T-helper 1 cell (primary cell): ENCODE measurements at regions not wholly inside any gene's neighbourhood (a gene's known extent, or its start where the extent isn't known, plus 50 kb on each side); places are given as distances from the start of the nearest gene placed in this dataset.
"Not testable (repeated sequence)": the region's sequence is repeated elsewhere in the genome, so short reads cannot be mapped to it uniquely, and the experiment has no call there.

Experiments
- DNase-seq, 5 donors: peaks; one replicate each; pipeline ENCODE4 v3.0.0-alpha.2; 2012 to 2020

DNA sequence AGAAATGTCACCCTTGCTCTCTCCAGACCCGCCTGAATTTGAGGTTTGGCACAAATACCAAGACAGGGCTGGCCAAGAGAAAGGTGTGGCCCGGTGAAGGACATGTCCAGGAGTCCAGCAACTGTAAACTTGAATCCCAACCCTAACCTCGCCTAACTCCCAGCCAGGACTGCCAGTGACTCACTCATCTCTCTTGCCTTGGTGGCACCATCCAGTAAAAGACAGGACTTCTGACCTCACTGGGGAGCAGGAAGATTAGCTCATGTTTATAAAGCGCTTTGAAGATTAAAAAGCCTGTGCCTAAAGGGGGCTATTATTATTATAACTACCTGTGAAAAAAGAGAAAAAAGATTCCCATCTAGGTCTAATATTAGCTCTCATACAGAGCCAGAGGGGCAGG is 335.3 kb downstream of the SOX9 start:
- no peak for DNase-seq

GRCh38 chr17:72457712-72458111 is 336.9 kb downstream of the SOX9 start:
- DNase-seq = no peak

DNA sequence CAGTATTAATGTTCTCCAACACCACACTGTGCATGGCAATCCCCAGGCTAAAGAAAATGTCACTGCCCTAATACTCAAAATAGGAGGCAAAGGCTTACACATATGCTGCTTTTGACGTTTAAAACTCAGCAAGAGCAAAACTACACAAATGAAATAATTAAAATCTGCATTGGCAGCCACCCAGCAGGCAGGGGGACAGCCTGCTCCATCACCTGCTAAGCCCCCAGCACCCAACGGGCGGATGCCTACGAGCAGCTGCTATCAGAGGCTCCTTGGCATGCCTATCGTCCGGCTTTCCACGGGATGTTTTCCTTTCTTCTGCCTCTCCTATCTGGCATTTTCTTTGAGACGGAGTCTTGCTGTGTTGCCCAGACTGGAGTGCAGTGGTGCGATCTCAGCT is 337.5 kb downstream of the SOX9 start:
- DNase-seq = no peak

GRCh38 chr17:72460711-72461110 is 339.9 kb downstream of the SOX9 start:
- DNase-seq = no peak

GRCh38 chr17:72461757-72462156 is 340.9 kb downstream of the SOX9 start:
- no peak for DNase-seq

DNA sequence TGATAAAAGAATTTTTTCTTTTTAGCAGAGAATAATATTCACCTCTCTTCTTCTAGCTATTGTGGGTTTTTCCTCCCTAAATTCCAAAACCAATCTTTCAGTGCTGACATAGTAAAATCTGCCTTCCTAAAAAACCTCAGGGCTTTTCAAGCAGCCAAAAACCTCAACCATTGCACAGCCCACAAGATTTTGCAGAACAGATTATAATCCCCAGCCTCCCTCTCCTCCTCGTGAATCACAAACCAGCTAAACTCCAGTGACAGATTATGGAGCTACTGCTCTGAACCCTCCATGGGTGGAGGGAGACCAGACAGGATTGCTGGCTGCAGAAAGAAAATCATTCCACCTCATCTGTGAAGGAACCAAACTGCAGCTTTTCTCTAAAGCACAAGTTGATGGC is 341.6 kb downstream of the SOX9 start:
- no peak for DNase-seq

- no peak for DNase-seq
These were observed 342.0 kb downstream of the SOX9 start for GRCh38 chr17:72462814-72463213.

- no peak for DNase-seq
These were observed 342.7 kb downstream of the SOX9 start for GRCh38 chr17:72463287-72464102.

DNA sequence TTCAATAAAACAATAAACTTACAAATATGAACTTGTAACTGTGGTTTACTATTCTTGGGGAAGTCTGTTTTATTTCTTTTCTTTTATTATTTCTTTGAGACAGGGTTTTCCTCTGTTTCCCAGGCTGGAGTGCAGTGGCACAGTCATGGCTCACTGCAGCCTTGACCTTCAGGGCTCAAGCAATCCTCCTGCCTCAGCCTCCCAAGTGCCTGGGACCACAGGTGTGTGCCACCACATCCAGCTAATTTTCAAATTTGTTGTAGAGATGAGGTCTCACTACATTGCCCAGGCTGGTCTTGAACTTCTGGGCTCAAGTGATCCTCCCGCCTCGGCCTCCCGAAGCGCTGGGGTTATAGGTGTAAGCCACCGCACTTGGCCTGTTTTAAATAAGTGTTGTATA is 343.4 kb downstream of the SOX9 start:
- DNase-seq = not testable (repeated sequence)

DNA sequence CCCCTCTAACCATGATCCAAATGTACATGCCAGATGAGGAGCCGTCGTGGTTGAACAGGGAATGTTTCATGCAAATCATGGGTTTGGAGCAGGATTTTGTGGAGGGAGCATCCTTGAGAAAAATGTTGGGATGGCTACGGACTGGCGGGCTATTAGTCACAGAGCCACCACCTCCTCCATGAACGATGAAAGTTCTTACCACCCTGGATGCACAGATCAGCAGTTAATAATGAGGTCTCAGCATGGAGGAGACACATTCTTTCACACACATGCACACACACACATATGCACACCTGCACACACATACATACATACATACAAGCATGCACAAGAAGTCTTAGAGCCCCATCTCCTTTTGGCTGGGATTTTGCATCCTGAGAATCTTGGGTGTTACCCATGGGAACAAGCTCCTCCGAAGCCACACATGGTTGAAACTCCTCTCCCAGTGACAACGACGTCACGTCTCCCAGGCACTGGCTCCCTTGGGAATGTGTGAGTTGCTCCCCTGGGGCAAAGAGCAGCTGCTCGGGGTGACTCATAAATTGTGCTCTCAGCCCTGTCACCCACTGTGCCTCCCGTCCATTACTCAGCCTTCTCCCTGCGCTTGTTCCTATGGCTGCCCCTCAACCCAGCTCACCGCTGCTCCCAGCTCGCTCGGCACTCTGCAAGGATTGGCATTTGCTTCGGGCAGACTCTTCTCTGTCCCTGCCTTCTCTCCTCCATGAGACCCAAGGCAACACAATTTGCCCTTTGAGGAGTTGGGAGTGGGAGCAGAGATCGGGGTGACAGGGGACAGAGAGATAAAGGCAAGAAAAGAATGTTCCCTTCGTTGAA is 344.6 kb downstream of the SOX9 start:
- no peak for DNase-seq

- DNase-seq = no peak
These were observed 345.4 kb downstream of the SOX9 start for GRCh38 chr17:72466199-72466598.

DNA sequence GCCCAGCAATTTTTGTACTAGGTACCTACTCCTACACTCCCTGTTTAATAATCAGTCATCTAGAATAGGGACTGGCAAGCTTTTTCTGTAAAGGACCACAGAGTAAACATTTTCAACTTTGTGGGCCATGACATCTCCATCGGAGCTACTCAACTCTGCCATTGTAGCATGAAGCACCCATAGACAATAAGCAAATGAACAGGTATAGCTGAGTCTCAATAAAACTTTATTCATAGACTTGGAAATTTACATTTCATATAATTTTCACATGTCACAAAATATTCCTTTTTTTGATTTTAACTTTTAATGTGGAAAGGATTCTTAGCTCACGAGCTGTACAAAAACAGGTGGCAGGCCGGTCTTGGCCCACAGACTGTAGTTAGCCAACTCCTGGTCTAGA is 345.8 kb downstream of the SOX9 start:
- no peak for DNase-seq

DNA sequence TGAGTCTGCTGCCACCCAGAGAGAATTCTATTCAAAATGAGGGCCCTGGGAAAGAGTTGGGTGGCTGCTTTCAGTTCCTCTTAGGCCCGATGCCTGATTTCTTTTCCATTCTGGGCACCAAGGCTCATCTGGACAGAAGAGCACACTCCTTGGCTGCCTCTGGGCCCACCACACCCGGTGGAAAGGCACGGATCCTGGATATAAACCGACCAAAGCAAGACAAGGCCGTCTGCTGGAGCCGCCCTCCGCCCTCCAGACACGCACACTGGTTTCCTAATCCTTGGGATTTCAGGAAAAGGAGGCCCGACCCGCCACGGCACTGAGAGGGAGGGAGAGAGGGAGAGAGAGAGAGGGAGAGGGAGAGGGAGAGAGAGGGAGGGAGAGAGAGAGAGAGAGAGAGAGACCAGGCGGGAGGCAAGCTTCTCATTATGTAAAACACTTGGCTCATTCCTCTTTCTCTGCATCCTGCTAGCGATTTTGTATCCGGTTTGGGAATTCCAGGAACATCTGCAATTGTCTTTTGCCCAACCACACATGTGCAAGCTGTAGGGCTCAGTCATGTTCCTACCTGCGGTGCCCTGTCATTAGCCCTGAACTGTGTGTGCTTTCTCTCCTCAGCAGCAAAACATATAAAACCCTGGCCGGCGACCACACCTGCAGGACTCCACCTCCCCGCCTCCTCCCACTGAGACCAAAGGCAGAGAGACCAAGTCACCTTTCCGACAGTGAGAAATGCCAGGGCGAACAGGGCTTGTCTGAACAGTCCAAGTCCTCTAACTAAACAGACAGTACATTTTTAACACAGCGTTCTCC is 347.2 kb downstream of the SOX9 start:
- DNase-seq = no peak

- no peak for DNase-seq
These were observed 348.0 kb downstream of the SOX9 start for GRCh38 chr17:72468841-72469240.

DNA sequence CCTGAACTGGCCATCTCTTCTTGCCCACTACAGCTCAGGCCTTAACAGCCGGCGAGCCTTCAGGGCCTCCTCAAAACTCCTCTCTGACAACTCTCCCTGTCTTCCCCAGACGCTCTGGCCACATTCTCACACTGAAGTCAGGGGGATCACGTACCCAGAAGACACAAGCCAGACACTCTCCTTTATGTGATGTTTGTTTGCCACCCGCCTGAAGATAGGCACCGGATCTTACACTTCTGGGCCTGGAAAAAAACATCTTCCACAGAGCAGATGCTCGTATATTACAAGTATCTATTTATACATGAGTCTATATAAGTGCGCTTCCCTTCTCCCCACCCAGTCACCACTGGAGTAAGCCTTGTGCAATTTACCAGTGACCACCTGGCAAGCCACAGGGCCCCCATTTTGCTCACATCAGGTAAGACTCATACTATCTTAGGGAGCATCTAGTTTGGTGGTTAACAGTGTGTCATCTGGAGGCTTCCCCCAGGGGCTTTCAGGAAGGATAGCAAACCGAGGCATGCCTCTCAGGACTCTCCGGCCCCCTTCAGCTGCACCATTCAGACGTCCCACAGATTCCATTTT is 349.4 kb downstream of the SOX9 start:
- DNase-seq = no peak

GRCh38 chr17:72470734-72471133 is 349.9 kb downstream of the SOX9 start:
- DNase-seq = no peak

DNA sequence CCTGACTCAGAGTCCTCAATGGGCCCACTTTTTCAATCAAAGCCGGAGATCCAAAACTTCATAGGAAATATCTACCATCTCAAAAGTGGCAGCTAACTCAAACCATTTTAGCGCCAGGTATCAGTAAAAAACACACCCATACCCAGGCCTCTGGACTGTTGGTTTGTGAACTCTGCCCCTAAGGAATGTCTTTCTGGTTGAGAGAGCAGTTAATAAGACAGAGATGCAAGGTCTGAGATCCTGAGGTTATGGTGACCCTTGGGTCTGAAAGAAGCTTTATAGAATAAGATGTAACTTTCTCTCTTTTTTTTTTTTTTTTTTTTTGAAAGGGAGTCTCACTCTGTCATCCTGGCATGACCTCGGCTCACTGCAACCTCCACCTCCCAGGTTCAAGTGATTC is 350.5 kb downstream of the SOX9 start:
- DNase-seq = no peak

DNA sequence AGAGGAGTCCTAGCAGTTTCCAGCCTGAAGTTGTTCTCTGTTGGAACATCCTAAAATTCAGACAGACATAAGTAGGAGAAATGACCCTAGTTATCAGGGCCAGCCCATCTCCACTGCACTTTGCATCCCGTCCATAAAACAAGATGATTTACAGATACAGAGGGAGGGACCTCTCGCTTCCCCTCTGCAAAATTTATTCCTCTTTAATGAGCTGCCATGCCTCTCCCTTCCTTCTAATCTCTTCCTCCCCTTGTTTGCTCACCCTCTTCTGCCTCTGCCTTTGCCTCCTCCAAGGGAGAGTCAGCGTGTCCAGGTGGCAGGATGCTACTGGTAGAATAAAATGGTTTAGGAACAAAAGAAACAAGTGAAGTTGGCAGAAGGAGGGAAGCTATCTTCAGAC is 351.3 kb downstream of the SOX9 start:
- no peak for DNase-seq

- DNase-seq = not testable (repeated sequence)
These were observed 352.1 kb downstream of the SOX9 start for GRCh38 chr17:72472853-72473390.

DNA sequence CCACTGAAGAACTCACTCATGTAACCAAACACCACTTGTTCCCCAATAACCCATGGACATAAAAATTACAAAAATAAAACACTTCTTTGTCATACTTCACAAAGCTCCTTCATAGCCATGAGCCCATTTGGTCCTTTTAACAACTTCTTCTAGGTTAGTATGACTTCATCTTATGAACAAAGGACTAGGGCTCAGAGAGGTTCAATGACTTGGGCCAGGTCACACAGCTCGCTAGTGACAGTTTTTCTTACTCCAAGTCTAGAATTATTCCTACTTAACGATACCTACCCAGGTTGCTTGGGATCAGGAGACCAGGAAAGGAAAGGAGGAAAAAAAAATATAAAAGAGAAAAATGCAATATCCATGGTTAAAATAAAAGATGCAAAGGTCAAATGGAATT is 353.4 kb downstream of the SOX9 start:
- DNase-seq = no peak

DNA sequence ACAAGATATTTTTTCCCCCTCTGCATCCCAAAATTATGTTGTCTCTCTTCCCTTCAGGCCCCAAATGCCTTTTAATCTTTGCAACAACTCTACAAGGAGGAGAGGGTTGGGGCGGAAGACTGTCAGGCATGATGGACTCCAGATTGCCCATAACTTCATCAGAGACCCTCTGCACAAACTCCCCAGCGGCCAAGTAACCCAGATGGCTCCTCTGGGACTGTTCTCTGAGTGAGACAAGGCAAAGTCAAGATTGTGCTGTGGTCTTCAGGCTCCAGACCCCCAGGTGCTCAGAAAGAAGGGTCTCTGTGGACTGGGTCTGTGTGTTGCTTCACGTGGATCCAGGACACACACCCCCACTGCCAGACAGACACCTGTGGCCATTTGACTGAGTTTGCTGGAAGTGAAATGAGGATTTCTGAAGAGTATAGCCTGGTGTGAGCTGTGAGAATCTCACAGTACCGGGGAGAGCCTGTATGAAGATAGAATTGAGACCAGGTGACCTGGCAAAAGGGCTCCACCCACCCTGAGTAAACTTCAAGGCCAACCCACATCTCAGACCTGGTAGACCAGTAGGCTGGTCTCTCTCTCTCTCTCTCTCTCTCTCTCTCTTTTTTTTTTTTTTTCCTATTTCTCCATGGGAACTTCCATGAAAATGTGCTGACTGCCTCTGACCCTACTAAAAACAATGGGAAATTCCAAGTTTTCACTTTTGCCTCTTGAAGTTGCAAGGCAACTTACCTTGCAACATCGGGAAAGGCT is 354.1 kb downstream of the SOX9 start:
- no peak for DNase-seq

GRCh38 chr17:72476134-72476533 is 355.3 kb downstream of the SOX9 start:
- no peak for DNase-seq
